Stromal cell of bone marrow (primary cell): ENCODE measurements at regions not wholly inside any gene's neighbourhood (a gene's known extent, or its start where the extent isn't known, plus 50 kb on each side); places are given as distances from the start of the nearest gene placed in this dataset.
"Not testable (repeated sequence)": the region's sequence is repeated elsewhere in the genome, so short reads cannot be mapped to it uniquely, and the experiment has no call there.

Experiments
- DNase-seq: peaks from one replicate; pipeline ENCODE4 v3.0.0-alpha.2; 2012; ENCODE audit warnings: low read depth

DNA sequence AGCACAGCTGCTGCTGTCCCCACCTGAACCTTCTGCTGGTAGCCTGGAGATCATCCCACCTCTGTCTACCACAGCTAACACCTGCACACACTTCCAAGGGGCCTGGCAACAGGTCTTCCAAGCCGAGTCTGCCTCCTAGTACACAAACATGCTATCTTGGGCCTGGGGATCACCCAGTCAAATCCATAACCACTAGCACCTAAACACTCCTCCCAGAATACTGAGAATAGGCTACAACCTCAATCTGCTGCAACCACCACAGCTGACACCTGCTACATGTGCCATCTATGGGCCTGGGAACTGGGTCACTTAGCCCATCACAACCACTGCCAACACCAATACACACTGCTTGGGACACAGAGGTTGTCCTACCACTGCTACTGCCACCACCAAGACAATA is 362.8 kb upstream of the ARPP21 start:
- no peak for DNase-seq

DNA sequence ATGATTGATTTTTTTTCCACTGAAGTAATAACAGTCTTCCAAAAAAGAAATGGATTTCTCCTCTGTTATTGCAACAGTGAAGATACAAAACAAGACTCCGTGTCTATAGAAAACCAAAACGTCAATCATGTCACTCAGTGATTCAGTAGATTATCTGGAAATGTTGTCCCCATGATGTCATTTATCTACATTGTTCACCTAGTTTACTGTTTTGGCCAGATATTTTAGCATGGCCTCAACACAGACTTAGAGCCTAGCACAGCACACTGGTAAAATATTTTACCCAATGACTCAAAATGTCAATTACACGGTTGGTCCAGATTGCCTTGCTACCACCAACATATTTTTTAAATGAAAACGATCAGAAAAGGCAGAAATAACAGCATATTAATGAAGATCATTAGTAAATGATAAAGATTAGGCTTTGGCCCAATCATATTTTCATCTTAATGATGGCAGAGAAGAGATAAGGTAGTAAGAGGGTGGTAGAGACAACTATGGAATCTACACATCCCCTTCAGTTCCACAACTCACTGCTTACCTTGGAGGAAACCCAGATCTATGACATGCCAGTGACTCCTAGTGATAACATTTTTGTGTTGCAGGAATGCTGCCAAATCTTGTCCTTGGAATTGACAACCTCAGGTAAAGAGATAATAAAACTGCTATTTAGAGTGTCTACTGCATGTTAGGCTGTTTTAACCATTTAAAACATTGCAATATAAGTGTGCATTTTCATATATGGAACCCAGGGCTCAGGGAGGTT is 347.7 kb upstream of the ARPP21 start:
- no peak for DNase-seq

DNA sequence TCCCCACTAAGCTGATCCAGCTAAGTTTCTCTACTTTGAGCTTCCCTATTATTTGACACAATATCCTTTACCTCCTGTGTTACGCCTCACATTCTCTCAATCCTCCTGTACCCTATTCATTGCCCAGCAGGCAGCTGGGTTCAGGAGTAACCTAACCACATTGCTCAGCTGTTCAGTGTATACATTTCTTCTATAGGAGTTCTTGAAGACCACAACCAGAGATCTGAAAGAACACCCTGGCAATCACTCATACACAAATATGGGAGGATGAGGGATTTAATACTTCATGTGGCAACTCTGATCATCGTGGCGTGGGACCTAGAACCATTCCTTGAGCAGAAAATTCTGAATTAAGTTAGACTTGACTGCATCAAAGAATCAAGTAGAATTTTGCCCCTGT is 346.8 kb upstream of the ARPP21 start:
- no peak for DNase-seq

DNA sequence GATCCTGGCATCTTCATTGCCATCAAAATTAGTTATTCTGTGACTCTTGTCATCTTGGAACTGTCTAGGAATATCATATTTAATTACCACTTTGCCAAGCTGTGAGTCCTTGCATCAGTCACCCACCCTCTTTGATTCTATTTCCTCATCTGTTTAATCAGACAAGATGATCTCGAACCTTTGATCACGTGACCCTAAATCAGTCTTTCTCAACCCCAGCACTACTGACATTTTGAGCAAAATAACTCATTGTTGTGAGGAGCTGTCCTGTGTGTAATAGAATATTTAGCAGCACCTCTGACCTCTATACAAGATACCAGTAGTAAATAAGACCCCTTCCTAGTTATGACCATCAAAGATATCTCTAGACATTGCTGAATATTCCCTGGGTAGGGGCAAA is 343.4 kb upstream of the ARPP21 start:
- no peak for DNase-seq

DNA sequence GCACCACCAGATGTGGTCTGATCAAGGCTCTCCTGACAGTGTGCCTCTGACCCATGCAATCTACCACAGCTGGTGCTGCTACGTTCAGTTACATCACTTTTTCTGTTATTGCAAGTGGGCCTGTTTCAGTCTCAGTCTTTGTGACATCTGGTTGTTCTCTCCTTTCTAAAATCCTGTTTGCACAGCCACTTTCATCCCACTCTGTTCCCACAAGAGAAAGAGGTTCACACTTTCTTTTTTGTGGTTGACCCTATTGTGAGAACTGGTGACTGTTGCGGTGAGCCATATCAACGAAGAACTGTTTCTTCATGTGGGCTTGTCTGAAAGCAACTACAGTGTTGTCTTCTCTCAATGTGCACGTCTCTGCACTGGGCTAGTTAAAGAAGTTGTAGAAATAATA is 342.8 kb upstream of the ARPP21 start:
- no peak for DNase-seq

DNA sequence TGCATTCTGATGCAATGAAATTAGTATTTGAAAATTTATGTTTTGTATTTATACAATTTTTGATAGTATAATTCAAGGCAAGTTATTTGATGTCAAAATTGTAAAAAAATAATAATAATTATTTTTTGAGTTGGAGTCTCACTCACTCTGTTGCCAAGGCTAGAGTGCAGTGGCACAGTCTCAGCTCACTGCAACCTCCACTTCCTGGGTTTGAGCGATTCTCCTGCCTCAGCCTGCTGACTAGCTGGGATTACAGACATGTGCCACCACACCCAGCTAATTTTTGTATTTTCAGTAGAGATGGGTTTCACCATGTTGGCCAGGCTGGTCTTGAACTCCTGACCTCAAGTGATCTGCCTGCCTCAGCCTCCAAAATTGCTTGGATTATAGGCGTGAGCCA is 342.4 kb upstream of the ARPP21 start:
- DNase-seq, result not testable (repeated sequence)

DNA sequence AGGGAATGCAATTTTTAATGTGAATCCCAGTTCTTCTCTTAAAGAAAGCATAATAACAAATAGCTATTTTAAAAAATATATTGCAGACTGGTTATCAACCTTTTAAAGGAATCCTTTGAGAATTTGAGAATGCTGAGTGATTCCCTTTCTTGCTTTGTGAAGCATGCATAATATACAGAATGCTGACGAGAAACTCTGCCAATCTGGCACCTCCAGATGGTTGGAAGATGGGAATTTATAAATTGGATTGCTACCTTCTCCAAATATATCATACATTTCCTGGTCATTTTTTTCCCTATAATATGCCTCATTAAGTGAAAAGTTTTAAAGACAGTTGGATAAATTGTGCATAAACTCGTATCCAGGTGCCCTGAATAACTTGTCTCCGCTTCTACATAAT is 333.9 kb upstream of the ARPP21 start:
- no peak for DNase-seq

DNA sequence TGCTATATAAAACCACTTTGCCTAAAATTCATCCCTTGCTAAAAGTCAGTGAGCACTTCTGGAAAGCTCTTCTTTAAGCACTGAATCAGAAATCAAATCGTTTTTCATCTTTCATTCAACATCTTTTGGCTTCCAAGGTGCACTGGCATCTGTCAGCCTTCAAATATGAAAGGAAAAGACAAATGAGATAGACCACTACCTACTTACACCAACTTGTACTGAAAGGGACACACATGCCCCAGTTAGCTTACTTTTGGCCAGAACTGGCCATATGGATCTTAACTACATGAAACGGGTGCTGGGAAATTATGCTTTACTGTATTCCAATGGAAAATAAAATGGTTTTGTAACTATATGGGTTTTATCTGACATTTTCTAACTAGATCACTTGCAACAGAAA is 332.0 kb upstream of the ARPP21 start:
- no peak for DNase-seq

DNA sequence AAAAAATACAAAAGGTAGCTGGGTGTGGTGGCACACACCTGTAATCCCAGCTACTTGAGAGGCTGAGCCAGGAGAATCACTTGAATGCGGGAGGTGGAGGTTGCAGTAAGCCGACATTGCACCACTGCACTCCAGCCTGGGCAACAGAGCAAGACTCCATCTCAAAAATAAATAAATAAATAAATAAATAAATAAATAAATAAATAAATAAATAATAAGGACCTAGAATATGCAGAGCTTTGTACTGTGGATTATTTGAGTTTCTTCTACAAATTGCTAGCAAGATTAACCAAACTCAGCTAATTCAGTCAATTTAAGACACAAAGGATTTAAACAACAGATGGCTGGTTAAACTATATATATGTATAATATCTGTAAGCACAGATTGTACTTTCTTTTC is 322.5 kb upstream of the ARPP21 start:
- not testable (repeated sequence) for DNase-seq

DNA sequence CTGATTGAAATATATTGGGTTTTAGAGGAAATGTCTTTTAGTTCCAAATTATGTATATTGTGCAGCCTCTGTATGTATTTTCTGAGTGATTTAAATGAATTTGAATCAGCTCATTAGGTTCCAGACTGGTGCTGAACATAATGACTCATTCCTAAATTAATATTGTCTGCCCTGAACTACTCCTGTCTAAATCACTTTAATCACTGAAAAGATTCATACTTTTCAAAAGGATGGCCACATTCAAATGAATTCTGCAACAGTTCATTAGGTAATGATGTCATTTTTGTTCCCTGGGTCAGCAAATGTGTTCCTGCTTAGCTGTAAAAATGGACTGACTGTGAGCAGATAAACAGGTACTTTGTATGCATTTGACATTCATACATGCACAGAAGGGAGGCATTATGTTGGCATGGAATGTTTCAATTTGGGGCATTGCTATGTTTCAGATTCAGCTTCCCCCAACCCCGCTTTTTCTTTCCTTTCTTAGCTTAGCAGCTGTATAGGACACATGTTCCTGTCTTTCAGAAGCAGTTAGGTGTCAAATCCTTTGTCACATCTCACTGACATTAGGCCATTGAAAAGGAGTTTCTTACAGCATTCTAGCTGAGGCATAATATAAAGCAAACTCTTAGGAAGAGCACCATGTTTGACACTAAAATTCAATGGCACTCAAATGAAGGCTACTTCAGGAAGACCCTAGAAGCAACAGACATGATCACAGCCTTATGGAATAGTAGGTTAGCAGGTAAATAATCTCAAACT is 318.5 kb upstream of the ARPP21 start:
- DNase-seq, result no peak

DNA sequence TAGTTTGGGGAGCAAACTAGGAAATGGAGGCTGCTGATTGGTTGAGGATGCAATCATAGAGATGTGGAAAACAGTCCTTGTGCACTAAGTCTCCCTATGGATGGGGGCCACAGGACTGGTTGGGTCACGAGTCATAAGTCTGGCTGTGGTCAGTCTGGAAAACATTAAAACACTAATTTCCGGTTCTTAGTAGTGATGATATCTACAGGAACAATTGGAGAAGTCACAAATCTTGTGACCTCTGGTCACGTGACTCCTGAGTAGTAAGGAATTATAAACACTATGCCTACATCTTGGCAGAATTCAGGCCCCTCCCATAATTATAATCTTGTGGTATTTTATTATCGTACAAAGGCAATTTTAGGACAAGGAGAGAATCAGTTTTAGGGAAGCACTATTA is 317.3 kb upstream of the ARPP21 start:
- DNase-seq, result no peak

DNA sequence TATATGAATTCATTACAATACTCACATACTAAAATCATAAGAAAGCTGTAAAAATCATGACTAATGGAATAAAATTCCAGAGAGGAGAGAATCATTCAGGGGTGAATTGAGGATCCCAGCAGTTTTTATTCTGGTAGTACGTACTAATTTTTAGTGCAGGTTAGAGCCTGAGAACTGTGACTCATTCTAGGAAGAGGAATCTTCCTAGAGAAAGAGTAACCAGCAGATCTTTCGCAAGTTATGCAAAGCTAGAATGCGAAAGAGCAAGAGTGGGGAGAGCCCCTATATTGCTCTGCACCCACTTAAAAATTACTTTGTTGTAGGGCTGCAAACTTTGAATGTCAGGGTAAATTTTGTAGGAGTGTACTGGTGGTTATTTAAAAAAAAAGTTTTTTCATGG is 303.6 kb upstream of the ARPP21 start:
- DNase-seq, result no peak

DNA sequence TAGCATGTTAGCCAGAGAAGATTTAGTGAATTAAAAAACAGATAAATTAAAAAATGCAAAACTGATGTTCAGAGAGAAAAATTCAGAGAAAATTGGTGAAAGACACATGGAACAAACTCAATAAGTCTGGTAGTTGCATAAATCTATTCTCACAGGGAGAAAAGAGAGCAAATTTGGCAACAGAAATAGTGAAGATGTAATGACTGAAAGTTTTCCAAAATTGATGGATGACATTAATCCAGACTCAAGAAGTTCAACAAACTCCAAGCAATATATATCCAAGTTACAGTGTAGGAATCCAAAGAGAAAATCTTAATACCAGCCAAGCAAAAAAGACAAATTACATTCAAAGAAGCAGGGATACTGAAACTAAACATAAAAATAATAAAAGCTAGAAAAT is 302.7 kb upstream of the ARPP21 start:
- no peak for DNase-seq

DNA sequence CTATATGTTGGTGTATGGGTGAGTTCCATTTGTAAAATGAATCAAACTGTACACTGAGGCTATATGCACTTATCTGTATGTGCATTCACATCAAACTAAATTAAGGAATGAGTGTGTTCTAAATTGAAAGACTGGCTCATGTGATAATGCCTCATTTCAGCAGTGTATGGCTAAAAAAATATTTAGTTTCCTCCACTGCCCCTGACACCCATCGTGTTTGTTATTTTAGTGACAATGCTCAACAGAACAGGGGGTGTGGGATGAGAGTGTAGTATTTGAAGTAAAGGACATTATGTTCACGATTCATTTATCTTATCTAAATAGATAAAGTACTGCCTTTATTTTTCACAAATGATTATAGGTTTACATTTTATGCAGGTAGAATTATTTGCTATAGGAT is 301.1 kb upstream of the ARPP21 start:
- no peak for DNase-seq

DNA sequence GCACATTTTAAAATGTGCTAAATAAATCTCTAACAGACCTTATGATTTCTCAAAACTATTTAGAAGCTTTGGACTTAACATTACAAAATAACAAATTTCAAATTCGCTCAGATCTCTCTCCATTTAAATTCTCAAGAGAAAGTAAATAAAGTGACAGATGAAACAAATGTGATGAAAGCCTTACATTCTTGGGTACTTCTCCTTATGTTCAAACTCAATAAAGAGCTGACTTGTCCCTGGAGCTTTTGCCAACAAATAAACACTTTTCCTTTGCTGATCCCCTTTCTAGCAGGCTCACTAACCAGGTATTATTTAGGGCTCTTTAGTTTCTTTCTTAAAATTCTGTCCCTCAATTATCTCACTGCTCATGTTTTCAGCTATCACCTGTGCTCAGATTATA is 259.1 kb upstream of the ARPP21 start:
- no peak for DNase-seq

DNA sequence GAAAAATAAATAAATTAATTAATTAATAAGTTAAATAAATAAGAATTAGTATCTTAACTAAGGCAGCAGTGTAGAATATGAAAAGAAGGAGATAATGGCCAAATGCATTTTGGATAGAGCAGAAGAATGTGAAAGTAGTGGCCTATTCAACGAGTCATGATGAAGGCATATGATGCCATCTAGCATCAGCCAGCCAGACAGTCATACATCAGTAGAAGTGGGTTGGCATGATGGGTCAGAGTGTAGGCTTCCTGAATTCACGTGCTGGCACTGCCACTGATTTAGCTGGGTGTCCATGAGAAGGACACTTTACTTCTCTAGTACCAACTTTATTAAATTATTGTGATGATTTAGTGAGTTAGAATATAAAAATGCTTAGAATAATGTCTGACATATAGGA is 256.1 kb upstream of the ARPP21 start:
- no peak for DNase-seq

DNA sequence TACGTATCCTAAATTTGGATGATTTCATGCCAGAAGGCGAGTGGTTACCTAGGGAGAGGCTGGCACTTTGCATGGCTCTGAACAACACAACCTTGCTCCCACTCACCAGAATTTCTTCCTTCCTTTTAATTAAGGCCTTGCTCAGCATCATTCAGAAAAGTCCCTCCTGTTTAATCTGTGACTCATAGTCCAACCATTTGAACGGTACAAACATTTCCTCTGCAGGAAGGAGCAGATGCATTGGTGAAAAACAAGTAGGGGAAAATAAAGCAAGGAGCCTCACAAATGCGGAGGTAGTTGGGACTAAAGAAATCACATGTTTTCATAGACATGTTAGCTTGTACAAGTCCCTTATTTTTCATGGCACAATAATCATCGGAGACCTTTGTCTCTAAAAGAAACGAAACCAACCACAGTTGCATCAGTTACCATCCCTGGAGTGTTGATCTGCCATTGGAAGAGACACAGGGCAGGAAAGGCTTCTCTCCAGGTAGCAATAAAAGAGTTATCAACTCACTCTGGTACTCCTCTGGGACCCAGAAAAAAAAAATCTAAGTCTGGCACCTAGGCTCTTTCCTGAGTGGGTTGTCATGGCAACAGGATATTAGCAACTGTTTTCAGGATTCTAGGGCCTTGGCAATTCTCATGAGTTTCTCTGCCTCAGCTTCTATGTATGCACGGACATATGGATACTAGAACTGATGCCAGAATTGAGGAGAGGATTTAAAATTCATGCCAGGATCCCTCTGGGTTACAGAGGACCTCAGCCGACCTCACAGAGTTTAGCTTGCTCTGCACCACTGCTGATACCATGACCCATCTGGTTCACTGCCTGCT is 255.4 kb upstream of the ARPP21 start:
- DNase-seq, result no peak

DNA sequence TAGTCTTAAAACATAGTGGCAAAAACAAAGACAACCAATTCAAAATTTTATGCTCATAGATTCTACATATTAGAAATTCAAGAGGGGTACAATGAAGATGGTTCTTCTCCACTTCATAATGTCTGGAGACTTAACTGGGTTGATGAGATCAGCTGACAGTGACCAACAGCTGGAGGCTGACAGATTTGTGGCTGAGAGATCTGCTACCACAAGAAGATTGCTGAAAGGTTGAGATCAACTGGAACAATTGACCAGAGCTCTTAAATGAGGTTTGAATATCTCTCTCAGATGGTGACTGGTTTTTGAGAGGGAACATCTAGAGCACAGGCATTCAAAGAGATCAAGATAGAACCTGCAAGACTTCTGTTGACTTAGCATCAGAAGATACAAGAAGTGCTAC is 254.1 kb upstream of the ARPP21 start:
- DNase-seq, result no peak

DNA sequence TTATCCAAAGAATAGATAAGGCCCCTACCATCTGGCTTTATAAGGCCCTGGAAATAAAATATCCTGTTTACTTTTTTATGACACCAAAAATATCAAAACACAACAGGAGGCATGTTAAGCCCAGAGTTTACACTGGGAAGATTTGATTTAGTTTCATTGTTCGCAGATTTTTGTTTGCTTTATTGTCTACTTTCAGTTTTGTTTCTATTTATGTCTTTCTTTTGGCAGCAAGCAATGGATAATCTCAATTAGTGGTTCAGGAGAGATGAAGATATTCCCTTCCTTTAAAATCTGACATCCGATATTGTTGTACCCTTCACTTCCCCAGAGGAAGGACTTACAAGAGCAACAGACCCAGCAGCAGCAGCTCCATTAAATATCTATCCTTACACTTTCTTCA is 249.4 kb upstream of the ARPP21 start:
- no peak for DNase-seq

DNA sequence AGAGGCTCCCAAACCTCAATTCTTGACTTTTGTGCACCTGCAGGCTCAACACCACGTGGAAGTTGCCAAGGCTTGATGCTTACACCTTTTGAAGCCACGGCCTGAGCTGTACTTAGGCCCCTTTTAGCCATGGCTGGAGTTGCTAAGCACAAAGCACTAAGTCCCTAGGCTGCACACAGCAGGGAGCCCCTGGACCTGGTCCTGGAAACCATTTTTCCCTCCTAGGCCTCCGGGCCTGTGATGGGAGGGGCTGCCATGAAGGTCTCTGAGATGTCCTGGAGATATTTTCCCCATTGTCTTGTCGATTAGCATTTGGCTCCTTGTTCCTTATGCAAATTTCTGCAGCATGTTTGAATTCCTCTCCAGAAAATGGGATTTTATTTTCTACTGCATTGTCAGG is 247.1 kb upstream of the ARPP21 start:
- no peak for DNase-seq

DNA sequence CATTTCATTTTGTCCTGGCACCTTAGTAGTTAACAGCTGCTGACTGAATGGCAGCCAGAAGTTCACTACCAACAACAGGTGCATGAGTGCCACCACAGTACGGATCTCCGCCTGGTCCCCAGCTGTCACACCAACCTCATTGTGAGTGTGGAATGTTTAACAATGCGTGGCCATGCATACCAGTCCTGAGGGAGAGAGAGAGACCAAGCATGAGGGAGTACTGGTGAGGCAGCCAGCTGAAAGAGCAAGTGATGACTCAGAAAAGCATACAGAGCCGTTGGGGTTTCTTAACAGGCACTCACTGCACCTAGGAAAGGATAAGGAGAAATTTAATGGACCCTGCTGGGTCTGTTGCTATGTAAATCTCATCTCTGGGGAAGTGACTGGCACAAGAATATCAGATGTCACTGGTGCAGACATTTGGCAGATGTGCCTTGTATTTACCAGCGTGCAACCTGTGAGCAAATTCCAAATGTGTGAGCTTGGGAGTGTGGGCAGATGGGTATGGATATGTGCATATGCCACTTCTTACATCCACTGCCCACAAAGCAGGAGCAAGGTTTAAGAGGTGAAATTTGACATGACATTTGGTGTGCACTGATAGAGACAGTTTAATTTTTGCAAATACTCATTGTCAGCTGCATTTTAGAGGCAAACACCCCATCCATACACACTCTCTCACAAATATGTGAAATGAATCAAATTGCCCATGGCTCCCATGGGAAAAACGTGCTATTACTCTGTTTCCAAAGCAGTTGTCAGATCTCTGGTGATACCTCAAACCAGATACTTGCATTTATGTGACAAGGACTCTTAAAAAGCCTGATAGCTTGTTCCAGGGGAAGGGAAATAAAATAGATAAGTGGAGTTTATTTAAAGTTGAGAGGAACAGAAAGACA is 245.2 kb upstream of the ARPP21 start:
- no peak for DNase-seq

DNA sequence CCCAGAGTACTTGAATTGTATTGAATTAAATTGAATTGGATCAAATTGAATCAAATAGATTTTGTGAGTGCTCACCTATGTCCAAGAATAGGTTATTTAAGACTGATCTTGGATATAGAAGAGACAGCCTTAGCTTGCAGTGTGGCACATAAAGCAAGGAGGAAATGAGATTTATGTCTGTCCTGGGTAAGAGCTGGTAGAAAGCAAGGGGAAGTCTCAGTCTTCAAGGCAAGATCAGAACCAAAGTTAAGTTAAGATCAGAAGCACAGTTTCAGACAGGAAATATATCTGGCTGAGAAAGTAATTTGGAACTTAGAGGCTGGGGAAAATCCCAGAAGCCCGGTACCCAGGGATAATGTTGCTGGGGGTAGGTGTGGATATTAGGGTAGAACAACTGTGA is 244.4 kb upstream of the ARPP21 start:
- no peak for DNase-seq
